Gastrocnemius medialis (tissue), 4 donors: ENCODE measurements at regions not wholly inside any gene's neighbourhood (a gene's known extent, or its start where the extent isn't known, plus 50 kb on each side); places are given as distances from the start of the nearest gene placed in this dataset.
"Not testable (repeated sequence)": the region's sequence is repeated elsewhere in the genome, so short reads cannot be mapped to it uniquely, and the experiment has no call there.

ENCODE experiments used
- CTCF ChIP-seq, 5 experiments: fragments of 450-650 bp in 3 of 5; fragments of 200-600 bp in 2 of 5; sonication (generic) in 2 of 5; IDR thresholded peaks in 4 of 5; conservative IDR thresholded peaks in 1 of 5; 1 replicate in 4 of 5; 2 replicates in 1 of 5; pipeline ENCODE4 v1.5.1; 2016 to 2019; ENCODE audit warnings: antibody characterized with exemption in 5 of 5, mild to moderate bottlenecking in 3 of 5, moderate library complexity in 3 of 5
- POLR2A ChIP-seq, 2 donors: fragments of 450-650 bp; IDR thresholded peaks; one replicate each; pipeline ENCODE4 v1.6.1; 2017; ENCODE audit warnings: antibody characterized with exemption in 2 of 2, mild to moderate bottlenecking in 2 of 2, moderate library complexity in 2 of 2

GRCh38 chr9:108247391-108247790, 608.4 kb downstream of the ACTL7B start:
- TF ChIP-seq CTCF (IDR thresholded peaks at IDR 0.05 in 4 of 5, conservative IDR thresholded peaks at IDR 0.05 in 1 of 5); POLR2A (IDR thresholded peaks at IDR 0.05): not testable (repeated sequence)
